SW480 (cell line): ENCODE measurements at regions not wholly inside any gene's neighbourhood (a gene's known extent, or its start where the extent isn't known, plus 50 kb on each side); places are given as distances from the start of the nearest gene placed in this dataset.

Experiments
- DNase-seq: peaks from one replicate; pipeline ENCODE4 v3.0.0-alpha.2; 2016; ENCODE audit warnings: low spot score

GRCh38 chr16:64823481-64824075, 298.3 kb downstream of the CDH11 start:
- no peak for DNase-seq

GRCh38 chr16:64809876-64810629, 311.8 kb downstream of the CDH11 start:
- DNase-seq = no peak

DNA sequence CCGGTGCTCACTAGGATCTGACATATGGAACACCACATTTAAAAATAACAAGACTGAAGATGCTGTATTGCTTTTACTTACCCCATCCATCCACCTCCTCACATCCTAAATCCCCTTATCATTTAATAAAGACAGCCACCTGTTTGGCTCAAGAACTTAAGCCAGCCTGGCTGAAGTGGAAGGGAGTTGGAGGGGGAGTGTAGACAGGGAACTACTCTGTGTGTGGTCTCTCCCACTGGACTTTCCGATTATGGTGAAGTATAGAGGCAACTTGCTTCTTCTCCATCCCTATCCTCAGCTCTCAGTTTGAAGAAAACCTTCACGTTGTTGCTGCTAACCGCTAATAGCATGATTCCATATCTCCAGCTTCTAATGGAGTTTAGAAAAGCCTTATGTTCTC, 313.4 kb downstream of the CDH11 start:
- no peak for DNase-seq

DNA sequence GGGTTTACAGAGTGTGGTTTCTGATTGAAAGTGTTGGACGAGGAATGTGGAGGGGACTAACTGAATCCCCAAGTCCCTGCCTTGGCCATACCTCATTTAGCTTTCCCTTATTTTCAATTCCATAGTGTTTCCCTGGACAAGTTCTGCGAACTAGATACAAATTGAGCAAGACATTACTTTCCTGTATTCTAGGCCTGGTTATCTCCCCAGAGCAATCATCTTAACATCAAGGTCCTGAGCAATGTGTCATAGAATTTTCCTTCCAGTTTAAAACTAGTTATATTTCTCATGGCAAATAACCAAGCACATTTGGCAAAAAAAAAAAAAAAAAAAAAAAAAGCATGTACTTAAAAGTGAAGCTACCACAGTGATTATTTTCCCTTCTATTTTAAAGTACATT, 330.1 kb downstream of the CDH11 start:
- no peak for DNase-seq

- DNase-seq = no peak
Observed at GRCh38 chr16:64784635-64785034, 337.2 kb downstream of the CDH11 start.

DNA sequence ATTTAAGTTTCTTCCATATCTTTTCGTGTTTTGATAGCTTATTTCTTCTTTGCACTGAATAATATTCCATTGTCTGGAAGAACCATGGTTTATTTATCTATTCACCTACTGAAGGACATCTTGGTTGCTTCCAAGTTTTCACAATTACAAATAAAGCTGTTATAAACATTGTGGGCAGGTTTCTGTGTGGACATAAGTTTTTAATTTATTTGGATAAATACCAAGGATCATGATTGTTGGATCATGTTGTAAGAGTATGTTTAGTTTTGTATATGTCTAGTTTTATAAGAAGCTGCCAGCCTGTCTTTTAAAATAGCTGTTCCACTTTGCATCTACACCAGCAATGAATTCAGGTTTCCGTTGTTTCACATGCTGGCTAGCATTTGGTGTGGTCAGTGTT, 339.4 kb downstream of the CDH11 start:
- DNase-seq = no peak

DNA sequence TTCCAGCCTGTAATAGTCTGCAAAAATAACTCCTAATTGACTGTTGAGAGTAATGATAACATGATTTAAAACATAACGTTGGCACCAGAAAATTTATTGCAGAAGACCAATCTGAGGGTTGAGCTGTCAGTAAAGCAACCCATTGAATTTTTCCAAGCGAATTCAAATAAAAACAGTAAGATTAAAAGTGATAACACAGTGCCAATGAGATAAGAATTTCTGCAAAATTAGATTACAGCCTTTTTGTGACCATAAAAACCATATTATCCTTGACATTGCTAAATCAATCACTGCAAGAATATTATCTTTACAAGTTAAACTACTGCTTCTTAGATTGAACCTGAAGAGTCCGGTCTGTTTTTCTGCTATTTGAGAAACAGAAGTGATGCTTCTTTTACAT, 341.4 kb downstream of the CDH11 start:
- DNase-seq = no peak

DNA sequence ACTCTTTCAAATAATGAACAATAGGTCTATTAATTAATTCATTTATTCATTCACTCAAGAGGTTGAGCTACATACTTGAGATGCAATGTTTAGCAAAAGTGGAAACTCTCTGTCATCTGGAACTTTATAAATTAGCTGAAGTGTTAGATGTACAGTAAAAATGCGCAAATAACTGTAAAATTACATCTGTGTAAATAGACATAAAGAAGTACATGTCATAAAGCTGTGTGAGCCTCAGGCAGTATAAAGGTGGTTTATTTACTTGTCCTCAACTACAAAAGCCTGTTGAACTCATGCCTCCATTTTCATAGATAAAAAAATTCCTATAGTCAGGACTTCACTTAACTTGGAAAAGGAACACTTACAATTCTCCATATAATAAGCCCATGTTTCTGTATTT, 343.1 kb downstream of the CDH11 start:
- no peak for DNase-seq

DNA sequence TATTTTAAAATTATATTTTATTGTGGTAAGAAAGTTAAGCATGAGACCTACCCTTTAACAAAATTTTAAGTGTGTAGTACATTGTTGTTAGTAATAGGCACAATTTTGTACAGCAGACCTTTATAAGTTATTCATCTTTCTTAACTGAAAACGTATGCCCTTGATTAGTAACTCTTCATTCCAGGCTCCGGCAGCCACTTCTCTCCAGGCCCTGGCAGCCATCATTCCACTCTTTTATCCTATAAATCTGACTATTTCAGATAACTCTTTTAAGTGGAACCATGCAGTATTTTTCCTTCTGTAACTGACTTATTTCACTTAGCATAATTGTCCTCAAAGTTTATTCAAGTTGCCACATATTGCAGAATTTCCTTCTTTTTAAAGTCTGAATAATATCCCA, 348.2 kb downstream of the CDH11 start:
- no peak for DNase-seq

- no peak for DNase-seq
Observed at GRCh38 chr16:64773184-64773583, 348.7 kb downstream of the CDH11 start.

- no peak for DNase-seq
Observed at GRCh38 chr16:64771273-64771672, 350.6 kb downstream of the CDH11 start.

DNA sequence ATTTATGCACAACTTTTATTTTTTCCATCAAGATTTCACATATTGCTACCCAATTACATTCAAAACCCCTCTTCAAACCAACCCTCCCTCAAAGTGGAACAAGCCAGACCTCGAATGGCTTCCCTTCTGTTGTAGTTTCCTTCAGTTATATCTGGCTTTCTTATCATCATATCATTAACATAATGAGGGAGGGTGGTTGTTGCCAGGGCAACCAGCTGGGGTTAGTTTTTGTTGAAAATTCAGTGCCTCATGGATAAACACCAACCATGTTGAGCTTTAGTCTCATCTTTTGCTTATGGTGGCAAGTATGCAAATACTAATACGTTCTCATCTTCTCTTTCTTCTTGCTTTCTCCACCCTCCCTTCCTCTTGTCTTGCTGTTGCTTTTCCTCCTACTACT, 359.7 kb downstream of the CDH11 start:
- no peak for DNase-seq

- no peak for DNase-seq
Observed at GRCh38 chr16:64754279-64754678, 367.6 kb downstream of the CDH11 start.

DNA sequence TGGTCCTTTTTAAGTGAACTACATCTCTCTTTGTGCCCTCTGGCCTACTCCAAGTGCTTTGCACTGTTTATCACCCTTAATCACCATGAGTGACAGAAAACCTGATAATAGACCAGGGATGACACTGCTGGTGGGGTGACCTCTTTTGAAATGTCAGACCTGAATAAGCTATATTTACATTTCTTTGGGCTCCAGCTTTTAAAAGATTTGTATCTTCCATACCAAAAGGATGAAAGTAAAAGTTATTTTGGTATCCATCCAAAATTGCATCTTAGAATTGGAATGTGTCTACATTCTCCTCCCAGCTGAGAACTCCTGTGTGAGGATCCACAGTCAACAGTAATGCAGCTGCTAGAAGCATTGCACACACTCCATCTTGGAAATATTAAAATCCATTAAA, 370.0 kb downstream of the CDH11 start:
- no peak for DNase-seq

DNA sequence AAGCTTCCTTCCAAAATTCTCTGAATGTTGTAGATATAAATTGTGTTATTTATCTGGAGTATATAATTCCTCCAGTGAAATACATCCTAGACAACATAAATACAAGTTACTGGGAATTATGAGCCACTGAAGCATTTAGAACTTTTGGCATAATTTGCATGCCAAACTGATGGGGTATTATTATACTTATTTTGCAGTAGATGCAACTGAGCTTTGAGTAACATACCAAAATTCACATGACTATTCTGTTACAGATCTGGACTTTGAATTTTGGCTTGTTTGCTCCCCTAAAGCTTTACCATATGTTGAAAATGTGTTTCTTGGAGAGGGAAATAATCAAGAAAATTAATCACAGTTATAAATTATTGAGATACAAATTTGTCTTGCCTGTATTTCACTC, 372.5 kb downstream of the CDH11 start:
- DNase-seq = no peak

DNA sequence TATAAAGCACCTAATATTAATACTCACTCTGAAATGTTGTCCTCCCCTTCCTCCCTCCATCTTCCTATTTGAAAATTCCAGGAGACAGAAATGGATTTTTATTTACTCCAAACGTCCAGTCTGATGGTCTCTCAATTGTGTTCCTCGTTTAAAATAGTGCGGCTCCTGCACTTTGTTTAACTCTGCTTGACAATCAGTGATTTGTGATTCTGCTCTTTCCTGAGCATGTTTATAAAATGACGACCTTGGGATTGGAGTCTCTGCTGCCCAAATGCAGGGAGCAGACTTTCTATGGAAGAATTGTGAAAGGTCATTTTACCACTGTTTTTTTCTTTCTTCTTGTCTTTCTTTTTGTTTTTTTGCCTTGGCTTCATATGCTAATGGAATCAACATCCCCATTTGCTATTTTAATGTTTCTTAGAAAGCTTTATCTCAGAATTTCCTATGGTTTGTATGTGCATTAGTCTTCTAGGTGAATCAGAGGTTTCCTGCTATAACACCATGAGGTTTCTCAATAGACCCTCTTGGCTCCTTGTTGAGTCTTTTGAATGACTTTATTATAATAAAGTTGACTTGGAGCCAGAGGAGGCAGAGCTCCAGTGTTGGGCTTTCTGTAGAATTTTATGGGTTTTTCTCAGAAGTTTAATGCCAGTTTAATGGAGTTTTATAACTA, 376.5 kb downstream of the CDH11 start:
- DNase-seq = no peak

DNA sequence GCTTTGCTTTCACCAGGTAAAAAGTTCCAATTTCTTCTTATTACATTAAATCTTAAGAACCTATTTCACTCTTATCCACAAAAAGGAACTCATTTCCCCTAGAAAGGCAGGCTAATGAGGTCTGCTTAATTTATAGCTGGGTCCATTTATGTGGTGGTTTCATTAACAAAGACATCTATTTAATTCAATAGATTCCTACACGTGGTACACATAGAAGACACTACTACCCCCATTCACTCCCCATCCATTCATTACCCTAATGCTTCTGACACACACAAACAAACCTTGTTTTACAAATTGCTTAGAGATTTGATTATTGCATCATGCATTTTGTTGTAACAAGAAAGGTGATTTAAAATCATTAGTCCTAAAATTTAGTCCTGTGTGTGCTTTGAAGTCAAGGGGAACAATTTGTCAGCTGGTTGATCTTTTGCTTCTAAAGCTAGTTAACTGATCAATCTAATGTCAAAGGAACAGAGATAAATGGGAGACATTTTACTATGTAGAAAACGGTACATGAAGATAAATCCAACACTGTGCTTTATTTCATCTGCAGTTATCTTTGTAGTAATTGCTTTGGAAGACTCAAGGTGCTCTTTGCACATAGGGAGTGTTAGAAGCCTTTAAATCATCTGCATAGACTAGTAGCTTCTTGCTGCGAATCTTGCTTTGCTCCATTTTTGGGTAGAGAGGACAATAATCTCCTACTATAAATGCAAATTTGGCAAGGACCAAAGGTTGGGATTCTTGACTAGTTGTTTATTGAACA, 379.2 kb downstream of the CDH11 start:
- DNase-seq = no peak

GRCh38 chr16:64740261-64740660, 381.6 kb downstream of the CDH11 start:
- DNase-seq = no peak

DNA sequence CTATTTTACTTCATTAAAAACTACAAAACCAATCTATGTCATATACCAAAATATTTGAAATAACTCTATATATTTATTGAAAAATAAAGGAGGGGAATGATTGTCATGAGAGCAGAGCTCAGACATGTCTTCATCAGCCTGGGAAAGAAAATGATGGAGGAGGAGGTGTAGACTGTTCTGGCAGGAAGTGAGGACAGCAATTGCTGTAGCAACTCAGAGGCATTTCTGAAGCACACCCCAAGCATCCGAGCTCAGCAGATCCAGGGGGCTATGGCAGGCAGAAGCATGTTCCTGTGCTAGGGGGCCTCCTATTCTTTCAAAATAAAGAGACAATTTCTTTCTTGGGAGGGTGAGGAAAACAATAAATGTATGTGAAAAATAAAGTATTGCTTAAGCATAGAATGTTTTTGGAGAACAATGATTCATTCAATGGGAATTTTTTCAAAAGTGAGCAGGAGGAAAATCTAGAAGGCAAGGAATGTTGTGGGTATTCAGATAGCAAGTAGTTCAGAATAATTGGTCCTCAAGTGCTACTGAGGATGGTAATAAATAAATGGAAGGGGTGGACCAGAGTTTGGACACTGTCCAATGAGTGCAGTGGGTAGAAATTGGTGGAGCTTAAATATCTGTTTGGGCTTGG, 383.4 kb downstream of the CDH11 start:
- DNase-seq = no peak

DNA sequence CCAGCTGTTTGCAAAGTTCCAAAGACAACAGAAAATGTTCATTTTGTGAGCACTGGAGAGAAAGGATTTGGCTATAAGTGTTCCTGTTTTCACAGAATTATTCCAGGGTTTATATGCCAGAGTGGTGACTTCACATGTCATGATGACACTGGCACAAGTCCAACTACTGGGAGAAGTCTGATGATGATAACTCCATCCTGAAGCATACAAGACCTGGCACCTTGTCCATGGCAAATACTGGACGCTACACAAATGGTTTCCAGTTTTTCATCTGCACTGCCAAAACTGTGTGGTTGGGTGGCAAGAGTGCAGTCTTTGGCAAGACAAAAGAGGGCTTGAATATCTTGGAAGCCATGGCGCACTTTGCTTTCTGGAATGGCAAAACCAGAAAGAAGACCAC, 385.0 kb downstream of the CDH11 start:
- no peak for DNase-seq

DNA sequence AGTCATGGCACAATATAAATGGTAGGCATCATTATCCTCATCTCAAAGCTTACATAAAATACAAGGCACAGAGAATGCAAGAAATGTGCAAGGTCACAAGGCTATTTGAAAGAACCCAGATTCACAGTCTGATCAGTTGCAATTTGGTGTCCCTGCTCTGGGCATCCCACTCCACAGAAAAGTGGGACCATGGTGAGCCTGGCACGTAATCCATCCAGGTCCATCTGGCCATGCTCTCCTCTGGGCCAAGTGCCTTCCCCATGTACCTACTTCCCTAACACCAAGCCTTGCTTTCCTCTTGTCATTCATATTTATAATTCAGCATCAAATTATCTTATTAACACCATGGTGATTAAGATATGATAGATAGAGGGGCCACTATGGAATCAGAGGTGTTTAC, 390.0 kb downstream of the CDH11 start:
- no peak for DNase-seq

DNA sequence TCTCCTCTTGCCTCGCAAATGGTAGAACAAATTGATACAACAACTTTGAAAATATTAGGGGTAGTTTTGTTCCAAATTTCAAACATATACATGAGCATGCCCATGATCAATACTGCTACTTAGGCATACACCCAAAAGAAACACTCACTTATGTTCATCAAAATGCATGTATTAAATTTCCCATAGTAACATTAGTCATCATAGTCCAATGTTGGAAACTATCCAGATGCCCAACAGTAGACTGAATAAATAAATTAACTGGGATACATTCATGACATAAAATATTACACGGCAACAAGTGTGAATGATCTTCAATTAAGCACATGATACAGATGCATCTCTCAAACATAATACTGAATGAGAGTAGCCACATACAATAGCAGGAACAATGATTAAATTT, 391.6 kb downstream of the CDH11 start:
- no peak for DNase-seq
